Psoas muscle (tissue), 7 donors: ENCODE measurements at regions not wholly inside any gene's neighbourhood (a gene's known extent, or its start where the extent isn't known, plus 50 kb on each side); places are given as distances from the start of the nearest gene placed in this dataset.

Source experiments
- ATAC-seq, 4 donors: fragments of 200-7000 bp; cut with Tn5 transposase; one replicate each; pipeline ENCODE4 v1.9.1; 2020; ENCODE audit warnings: moderate library complexity in 3 of 4, mild to moderate bottlenecking in 2 of 4
- DNase-seq, 2 donors: peaks; one replicate each; pipeline ENCODE4 v3.0.0-alpha.2; 2020
- H3K27ac ChIP-seq: fragments of 200-600 bp; one replicate; pipeline ENCODE4 v1.8.0; 2022
- H3K27me3 ChIP-seq, 3 donors: fragments of 200-600 bp in 1 of 3; one replicate each; pipeline versions ENCODE4 v1.6.1 to v1.8.0; 2013 to 2022; ENCODE audit warnings: low read length in 2 of 3, mild to moderate bottlenecking in 2 of 3, moderate library complexity in 1 of 3; ENCODE audit not compliant: insufficient read depth in 3 of 3
- H3K36me3 ChIP-seq, 2 donors: fragments of 200-600 bp in 1 of 2; one replicate each; pipeline versions ENCODE4 v1.6.1 to v1.8.0; 2013 to 2022; ENCODE audit warnings: low read depth in 1 of 2, mild to moderate bottlenecking in 1 of 2, moderate library complexity in 1 of 2; ENCODE audit not compliant: insufficient read depth in 1 of 2
- H3K4me1 ChIP-seq: fragments of 200-600 bp; one replicate; pipeline ENCODE4 v1.8.0; 2022
- H3K4me3 ChIP-seq: fragments of 200-600 bp; one replicate; pipeline ENCODE4 v1.8.0; 2022; ENCODE audit warnings: mild to moderate bottlenecking
- H3K9me3 ChIP-seq: fragments of 200-600 bp; one replicate; pipeline ENCODE4 v1.8.0; 2022
- WGBS, 3 donors: extraction: QIAGEN DNeasy Blood & Tissue Kit; methylation state at CpG; one replicate each; pipeline versions ENCODE4 v1.1.6 to v1.1.7; 2013; 5-methylcytosine and 5-hydroxymethylcytosine counted together
- intact Hi-C, 2 donors: fragments of 100-400 bp; cut with DNase I; formaldehyde crosslinking; loops; one replicate each; pipeline versions ENCODE4 v1.11.0 to v1.14.2; 2022
- TF ChIP-seq, protein P1 (sequence below): fragments of 200-600 bp; IDR thresholded peaks from one replicate; pipeline ENCODE4 v1.8.0; 2022; ENCODE audit warnings: antibody characterized with exemption
- donor health status: healthy with polysubstance abuse.
- donor health status: DM: no; HTN: no; CAD: no; lungs with moderate emphysema.
- donor health status: Bipolar disorder and iron deficiency.
- donor health status: healthy.
- donor health status: DM: yes; HTN: yes; CAD: no.
- donor health status: DM: no; HTN: no; CAD: no.
- donor health status: DM: yes; HTN: yes; CAD: no.

DNA sequence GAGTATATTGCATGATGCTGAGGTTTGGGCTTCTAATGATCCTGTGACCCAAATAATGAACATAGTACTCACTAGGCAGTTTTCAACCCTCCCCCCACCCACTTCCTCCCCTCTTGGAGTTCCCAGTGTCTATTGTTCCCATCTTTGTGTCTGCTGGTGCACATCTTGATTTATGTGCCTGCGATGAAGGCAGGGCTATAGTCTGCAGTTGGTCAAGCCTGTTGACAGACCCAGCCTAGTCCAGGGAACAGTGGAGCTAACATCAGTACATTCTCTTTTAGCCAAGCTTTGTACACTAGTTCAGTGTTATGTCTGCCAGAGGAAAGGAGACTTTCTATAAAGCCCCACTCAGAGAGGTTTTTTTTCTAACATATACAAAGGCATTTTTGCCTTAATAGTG lies 287.6 kb downstream of the CPS1 start:
- no peak overlapping the region for H3K27ac ChIP-seq
- 67 to 85% (median 69%) methylated on average over 1 of the region's 1 CpG for WGBS, 3 donors

DNA sequence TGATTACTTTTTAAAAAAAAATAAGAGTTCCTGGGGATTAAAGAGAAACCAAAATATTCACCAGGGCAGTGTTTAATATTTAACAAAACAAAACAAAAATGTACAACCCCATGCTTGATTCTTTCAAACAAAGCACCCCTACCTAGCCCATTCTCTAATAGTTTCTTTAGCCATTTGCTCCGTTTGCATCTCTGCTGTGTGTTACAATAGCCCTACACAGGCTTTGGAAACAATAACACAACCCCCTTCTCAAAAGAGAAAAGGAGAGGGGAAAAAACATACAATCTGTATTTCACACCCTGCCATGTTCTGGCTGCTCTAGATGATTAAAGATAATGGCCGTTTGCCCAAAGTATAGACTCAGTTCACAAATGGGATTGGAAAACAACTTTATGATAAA lies 302.9 kb downstream of the CPS1 start:
- 41 to 61% (median 47%) methylated on average over 2 of the region's 2 CpGs for WGBS, 3 donors
- Histone ChIP-seq H3K9me3 (no peaks in the 10 kb centered on the region), H3K4me3 (no peak overlapping the region), H3K36me3 (no peaks in the 10 kb centered on the region), H3K27ac (no peak overlapping the region), H3K4me1 (no peaks in the 10 kb centered on the region), H3K27me3 (no peaks in the 10 kb centered on the region)
- DNase-seq: no peak
- intact Hi-C loops: no loop called here
- no peak for ATAC-seq
- TF ChIP-seq, protein P1, sequence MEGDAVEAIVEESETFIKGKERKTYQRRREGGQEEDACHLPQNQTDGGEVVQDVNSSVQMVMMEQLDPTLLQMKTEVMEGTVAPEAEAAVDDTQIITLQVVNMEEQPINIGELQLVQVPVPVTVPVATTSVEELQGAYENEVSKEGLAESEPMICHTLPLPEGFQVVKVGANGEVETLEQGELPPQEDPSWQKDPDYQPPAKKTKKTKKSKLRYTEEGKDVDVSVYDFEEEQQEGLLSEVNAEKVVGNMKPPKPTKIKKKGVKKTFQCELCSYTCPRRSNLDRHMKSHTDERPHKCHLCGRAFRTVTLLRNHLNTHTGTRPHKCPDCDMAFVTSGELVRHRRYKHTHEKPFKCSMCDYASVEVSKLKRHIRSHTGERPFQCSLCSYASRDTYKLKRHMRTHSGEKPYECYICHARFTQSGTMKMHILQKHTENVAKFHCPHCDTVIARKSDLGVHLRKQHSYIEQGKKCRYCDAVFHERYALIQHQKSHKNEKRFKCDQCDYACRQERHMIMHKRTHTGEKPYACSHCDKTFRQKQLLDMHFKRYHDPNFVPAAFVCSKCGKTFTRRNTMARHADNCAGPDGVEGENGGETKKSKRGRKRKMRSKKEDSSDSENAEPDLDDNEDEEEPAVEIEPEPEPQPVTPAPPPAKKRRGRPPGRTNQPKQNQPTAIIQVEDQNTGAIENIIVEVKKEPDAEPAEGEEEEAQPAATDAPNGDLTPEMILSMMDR: no peak

More for the DNA sequence above, 287.6 kb downstream of the CPS1 start:
- no peaks in the 10 kb centered on the region for H3K9me3 ChIP-seq
- H3K4me3 ChIP-seq: no peak overlapping the region
- intact Hi-C loops: no loop called here
- H3K27me3 ChIP-seq: no peaks in the 10 kb centered on the region
- no peak for DNase-seq
- TF ChIP-seq, protein P1: no peak
- no peaks in the 10 kb centered on the region for H3K36me3 ChIP-seq
- no peak for ATAC-seq
- no peaks in the 10 kb centered on the region for H3K4me1 ChIP-seq

DNA sequence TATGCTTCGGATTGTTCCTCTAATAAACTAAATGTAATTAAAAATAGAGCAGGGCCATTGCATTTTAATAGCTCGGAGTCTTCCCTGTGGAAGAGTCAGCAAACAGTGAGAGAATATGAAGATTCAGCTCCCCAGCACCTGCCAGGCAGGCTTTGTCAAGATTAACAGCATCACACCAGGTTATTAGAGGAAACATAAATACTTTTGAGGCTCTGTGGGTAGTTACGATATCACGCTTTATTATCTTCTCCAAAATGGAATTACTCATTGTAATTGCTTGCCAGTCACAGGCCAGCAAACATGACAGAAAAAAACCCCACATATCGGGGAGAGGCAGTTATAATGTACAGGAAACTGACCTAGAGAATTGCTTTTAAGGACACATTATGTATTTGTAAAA lies 303.9 kb downstream of the CPS1 start:
- TF ChIP-seq, protein P1: no peak
- ATAC-seq: no peak
- WGBS, 3 donors: 60 to 70% (median 62%) methylated on average over 5 of the region's 5 CpGs

DNA sequence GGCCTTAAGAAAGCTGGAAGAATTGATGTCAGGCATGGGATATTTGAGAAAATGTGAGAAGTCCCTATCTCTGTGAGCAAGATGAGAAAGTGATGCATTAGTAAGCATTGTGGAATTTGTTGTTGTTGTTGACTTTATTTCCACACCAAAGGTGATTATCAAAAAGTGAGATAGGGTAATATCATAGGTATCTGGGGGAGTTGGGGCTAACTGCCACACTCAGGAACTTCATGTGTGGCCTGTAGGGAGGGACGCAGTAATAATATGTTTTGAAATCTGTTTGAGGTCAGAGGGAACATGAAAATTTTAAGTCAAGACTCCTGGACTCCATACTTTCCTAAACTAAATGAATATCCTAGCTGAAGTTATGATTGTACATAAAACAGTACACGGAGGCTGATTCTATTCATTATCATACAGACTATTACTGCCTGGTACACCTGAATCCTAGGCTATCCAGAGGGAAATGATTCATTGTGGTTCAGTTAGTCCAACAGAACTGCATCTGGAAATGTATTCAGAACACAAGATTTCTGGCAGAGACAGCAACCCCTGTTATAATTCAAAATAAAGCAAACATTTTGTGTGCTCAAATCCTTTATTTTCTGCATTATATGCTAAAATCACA lies 304.8 kb downstream of the CPS1 start:
- ATAC-seq: no peak
- 81 to 85% (median 85%) methylated on average over 2 of the region's 2 CpGs for WGBS, 3 donors

More for the DNA sequence above, 303.9 kb downstream of the CPS1 start:
- intact Hi-C loops: no loop called here
- DNase-seq: no peak
- H3K4me3 ChIP-seq: no peak overlapping the region
- no peaks in the 10 kb centered on the region for H3K27me3 ChIP-seq
- H3K27ac ChIP-seq: no peak overlapping the region
- H3K4me1 ChIP-seq: no peaks in the 10 kb centered on the region
- no peaks in the 10 kb centered on the region for H3K9me3 ChIP-seq
- H3K36me3 ChIP-seq: no peaks in the 10 kb centered on the region

More for the DNA sequence above, 304.8 kb downstream of the CPS1 start:
- Histone ChIP-seq H3K27me3 (no peaks in the 10 kb centered on the region), H3K27ac (no peak overlapping the region), H3K9me3 (no peaks in the 10 kb centered on the region), H3K4me1 (no peaks in the 10 kb centered on the region), H3K4me3 (no peak overlapping the region), H3K36me3 (no peaks in the 10 kb centered on the region)
- intact Hi-C loops: no loop called here
- TF ChIP-seq, protein P1: no peak
- DNase-seq: no peak
